ENCODE measurements at regions not wholly inside any gene's neighbourhood (a gene's known extent, or its start where the extent isn't known, plus 50 kb on each side); places are given as distances from the start of the nearest gene placed in this dataset.

GRCh38 chr3:98956008-98956407 is 54.5 kb upstream of the DCBLD2 start:
- ATAC-seq, result no peak
- intact Hi-C loops (cut with micrococcal nuclease; ENCODE audit: unreplicated experiment) (no loop called here), in situ Hi-C loops (cut with HindIII; ENCODE audit: extremely low pct_ligation_motif_present, low pct_unique_long_range_greater_than_20kb) (no loop called here)
- Histone ChIP-seq H3K27ac (ENCODE audit: extremely low read length, insufficient read depth, low read length) (no peak overlapping the region), H3K9me3 (ENCODE audit: low read length) (no peaks in the 10 kb centered on the region), H4K20me1 (ENCODE audit: insufficient read depth, low read length) (no peaks in the 10 kb centered on the region), H3K4me1 (ENCODE audit: insufficient read depth, low read length) (no peaks in the 10 kb centered on the region), H2AFZ (ENCODE audit: low read length) (no peak overlapping the region), H3K36me3 (replicated peaks in 1 of 2; ENCODE audit: control insufficient read depth in 1 of 2, insufficient read depth in 2 of 2, low read length in 2 of 2) (no peaks in the 10 kb centered on the region), H3K4me3 (replicated peaks in 1 of 3; ENCODE audit: insufficient read depth in 1 of 3, low read depth in 2 of 3, low read length in 3 of 3) (no peak overlapping the region), H3K9ac (ENCODE audit: insufficient read depth, low read depth, low read length) (no peak overlapping the region), H3K4me2 (ENCODE audit: low read depth, low read length) (no peak overlapping the region), H3K79me2 (ENCODE audit: insufficient read depth, low read length) (no peaks in the 10 kb centered on the region), H3K27me3 (ENCODE audit: control insufficient read depth in 1 of 2, insufficient read depth in 2 of 2, low read length in 2 of 2) (no peaks in the 10 kb centered on the region)
- ChIA-PET POLR2A (no interaction called here), CTCF (ENCODE audit: low intra/inter-chr PET ratio, low total read pairs) (no interaction called here)
- TF ChIP-seq CENPX (CRISPR knock-in tag; IDR thresholded peaks at IDR 0.05) (no peak), ZNF598 (CRISPR knock-in tag; IDR thresholded peaks at IDR 0.05; ENCODE audit: borderline replicate concordance) (no peak), CHCHD3 (CRISPR knock-in tag; IDR thresholded peaks at IDR 0.05) (no peak), MAX (IDR thresholded peaks at IDR 0.05) (no peak), MXD3 (CRISPR knock-in tag; IDR thresholded peaks at IDR 0.05) (no peak), ZNF83 (CRISPR knock-in tag; IDR thresholded peaks at IDR 0.05; ENCODE audit: borderline replicate concordance) (no peak), ZBTB3 (CRISPR knock-in tag; IDR thresholded peaks at IDR 0.05; ENCODE audit: borderline replicate concordance, low read depth) (no peak), DNMT1 (CRISPR knock-in tag; IDR thresholded peaks at IDR 0.05) (no peak), TP53 (CRISPR knock-in tag; conservative IDR thresholded peaks at IDR 0.05) (no peak), FOXC1 (CRISPR knock-in tag; IDR thresholded peaks at IDR 0.05; ENCODE audit: borderline replicate concordance) (no peak), RAD21 (CRISPR knock-in tag; IDR thresholded peaks at IDR 0.05) (no peak), FUBP1 (CRISPR knock-in tag; IDR thresholded peaks at IDR 0.05; ENCODE audit: borderline replicate concordance) (no peak), ZNF343 (CRISPR knock-in tag; IDR thresholded peaks at IDR 0.05) (no peak), ZNF777 (CRISPR knock-in tag; IDR thresholded peaks at IDR 0.05) (no peak)
- TF ChIP-seq, protein P1, sequence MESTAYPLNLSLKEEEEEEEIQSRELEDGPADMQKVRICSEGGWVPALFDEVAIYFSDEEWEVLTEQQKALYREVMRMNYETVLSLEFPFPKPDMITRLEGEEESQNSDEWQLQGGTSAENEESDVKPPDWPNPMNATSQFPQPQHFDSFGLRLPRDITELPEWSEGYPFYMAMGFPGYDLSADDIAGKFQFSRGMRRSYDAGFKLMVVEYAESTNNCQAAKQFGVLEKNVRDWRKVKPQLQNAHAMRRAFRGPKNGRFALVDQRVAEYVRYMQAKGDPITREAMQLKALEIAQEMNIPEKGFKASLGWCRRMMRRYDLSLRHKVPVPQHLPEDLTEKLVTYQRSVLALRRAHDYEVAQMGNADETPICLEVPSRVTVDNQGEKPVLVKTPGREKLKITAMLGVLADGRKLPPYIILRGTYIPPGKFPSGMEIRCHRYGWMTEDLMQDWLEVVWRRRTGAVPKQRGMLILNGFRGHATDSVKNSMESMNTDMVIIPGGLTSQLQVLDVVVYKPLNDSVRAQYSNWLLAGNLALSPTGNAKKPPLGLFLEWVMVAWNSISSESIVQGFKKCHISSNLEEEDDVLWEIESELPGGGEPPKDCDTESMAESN (CRISPR knock-in tag; conservative IDR thresholded peaks at IDR 0.05), result no peak
- TF ChIP-seq, protein P2, sequence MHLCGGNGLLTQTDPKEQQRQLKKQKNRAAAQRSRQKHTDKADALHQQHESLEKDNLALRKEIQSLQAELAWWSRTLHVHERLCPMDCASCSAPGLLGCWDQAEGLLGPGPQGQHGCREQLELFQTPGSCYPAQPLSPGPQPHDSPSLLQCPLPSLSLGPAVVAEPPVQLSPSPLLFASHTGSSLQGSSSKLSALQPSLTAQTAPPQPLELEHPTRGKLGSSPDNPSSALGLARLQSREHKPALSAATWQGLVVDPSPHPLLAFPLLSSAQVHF (CRISPR knock-in tag; IDR thresholded peaks at IDR 0.05), result no peak
- TF ChIP-seq, protein P3, sequence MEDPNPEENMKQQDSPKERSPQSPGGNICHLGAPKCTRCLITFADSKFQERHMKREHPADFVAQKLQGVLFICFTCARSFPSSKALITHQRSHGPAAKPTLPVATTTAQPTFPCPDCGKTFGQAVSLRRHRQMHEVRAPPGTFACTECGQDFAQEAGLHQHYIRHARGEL (CRISPR knock-in tag; IDR thresholded peaks at IDR 0.05), result no peak
- FAIRE-seq, result no peak
- BruUV-seq (replicated peaks), result no TSS peak
- no peak for DNase-seq (ENCODE audit: low spot score)

All from HepG2 (cell line).